ENCODE measurements at regions not wholly inside any gene's neighbourhood (a gene's known extent, or its start where the extent isn't known, plus 50 kb on each side); places are given as distances from the start of the nearest gene placed in this dataset.

GRCh38 chr1:192491804-192492554 is 83.6 kb upstream of the RGS1 start:
- H3K9me3 ChIP-seq (ENCODE audit: control insufficient read depth, insufficient read depth, low read depth, low read length): no peaks in the 10 kb centered on the region
- H3K4me3 ChIP-seq (ENCODE audit: low read depth in 2 of 2, low read length in 2 of 2): no peak overlapping the region
- DNase-seq (ENCODE audit: low read depth, low spot score) (no peak), ATAC-seq (no peak)
- in situ Hi-C loops (cut with HindIII; ENCODE audit: low pct_unique_long_range_greater_than_20kb, low sequenced_read_pairs): no loop called here
- POLR2A ChIA-PET: no interaction called here
- intact Hi-C loops (cut with micrococcal nuclease; ENCODE audit: unreplicated experiment): no loop called here
- H3K4me1 ChIP-seq (ENCODE audit: control insufficient read depth, insufficient read depth, low read length): no peaks in the 10 kb centered on the region
- CTCF ChIA-PET: no interaction called here
- no TSS peak for BruUV-seq (replicated peaks)
- no peaks in the 10 kb centered on the region for H3K27me3 ChIP-seq (ENCODE audit: control insufficient read depth, insufficient read depth, low read length)
- TF ChIP-seq SIN3A (IDR thresholded peaks at IDR 0.05; ENCODE audit: borderline replicate concordance, insufficient read depth, low read depth, low read length) (no peak), TCF7L2 (IDR thresholded peaks at IDR 0.05; ENCODE audit: low read depth, low read length) (no peak), POLR2AphosphoS5 (IDR thresholded peaks at IDR 0.05; ENCODE audit: low read depth, low read length) (no peak)
- TF ChIP-seq, protein P1, sequence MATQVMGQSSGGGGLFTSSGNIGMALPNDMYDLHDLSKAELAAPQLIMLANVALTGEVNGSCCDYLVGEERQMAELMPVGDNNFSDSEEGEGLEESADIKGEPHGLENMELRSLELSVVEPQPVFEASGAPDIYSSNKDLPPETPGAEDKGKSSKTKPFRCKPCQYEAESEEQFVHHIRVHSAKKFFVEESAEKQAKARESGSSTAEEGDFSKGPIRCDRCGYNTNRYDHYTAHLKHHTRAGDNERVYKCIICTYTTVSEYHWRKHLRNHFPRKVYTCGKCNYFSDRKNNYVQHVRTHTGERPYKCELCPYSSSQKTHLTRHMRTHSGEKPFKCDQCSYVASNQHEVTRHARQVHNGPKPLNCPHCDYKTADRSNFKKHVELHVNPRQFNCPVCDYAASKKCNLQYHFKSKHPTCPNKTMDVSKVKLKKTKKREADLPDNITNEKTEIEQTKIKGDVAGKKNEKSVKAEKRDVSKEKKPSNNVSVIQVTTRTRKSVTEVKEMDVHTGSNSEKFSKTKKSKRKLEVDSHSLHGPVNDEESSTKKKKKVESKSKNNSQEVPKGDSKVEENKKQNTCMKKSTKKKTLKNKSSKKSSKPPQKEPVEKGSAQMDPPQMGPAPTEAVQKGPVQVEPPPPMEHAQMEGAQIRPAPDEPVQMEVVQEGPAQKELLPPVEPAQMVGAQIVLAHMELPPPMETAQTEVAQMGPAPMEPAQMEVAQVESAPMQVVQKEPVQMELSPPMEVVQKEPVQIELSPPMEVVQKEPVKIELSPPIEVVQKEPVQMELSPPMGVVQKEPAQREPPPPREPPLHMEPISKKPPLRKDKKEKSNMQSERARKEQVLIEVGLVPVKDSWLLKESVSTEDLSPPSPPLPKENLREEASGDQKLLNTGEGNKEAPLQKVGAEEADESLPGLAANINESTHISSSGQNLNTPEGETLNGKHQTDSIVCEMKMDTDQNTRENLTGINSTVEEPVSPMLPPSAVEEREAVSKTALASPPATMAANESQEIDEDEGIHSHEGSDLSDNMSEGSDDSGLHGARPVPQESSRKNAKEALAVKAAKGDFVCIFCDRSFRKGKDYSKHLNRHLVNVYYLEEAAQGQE (IDR thresholded peaks at IDR 0.05; ENCODE audit: insufficient read depth in 1 of 2, low read depth in 2 of 2, low read length in 1 of 2): no peak
- TF ChIP-seq, protein P2, sequence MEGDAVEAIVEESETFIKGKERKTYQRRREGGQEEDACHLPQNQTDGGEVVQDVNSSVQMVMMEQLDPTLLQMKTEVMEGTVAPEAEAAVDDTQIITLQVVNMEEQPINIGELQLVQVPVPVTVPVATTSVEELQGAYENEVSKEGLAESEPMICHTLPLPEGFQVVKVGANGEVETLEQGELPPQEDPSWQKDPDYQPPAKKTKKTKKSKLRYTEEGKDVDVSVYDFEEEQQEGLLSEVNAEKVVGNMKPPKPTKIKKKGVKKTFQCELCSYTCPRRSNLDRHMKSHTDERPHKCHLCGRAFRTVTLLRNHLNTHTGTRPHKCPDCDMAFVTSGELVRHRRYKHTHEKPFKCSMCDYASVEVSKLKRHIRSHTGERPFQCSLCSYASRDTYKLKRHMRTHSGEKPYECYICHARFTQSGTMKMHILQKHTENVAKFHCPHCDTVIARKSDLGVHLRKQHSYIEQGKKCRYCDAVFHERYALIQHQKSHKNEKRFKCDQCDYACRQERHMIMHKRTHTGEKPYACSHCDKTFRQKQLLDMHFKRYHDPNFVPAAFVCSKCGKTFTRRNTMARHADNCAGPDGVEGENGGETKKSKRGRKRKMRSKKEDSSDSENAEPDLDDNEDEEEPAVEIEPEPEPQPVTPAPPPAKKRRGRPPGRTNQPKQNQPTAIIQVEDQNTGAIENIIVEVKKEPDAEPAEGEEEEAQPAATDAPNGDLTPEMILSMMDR (IDR thresholded peaks at IDR 0.05): no peak
- no peak overlapping the region for H3K27ac ChIP-seq (ENCODE audit: low read length)
- H3K36me3 ChIP-seq (ENCODE audit: control insufficient read depth, insufficient read depth, low read length): no peaks in the 10 kb centered on the region

- DNase-seq (ENCODE audit: low read depth, low spot score): no peak
- Histone ChIP-seq H3K9me3 (ENCODE audit: control insufficient read depth, insufficient read depth, low read depth, low read length) (no peaks in the 10 kb centered on the region), H3K27ac (ENCODE audit: low read length) (no peak overlapping the region), H3K36me3 (ENCODE audit: control insufficient read depth, insufficient read depth, low read length) (no peaks in the 10 kb centered on the region), H3K4me3 (ENCODE audit: low read depth in 2 of 2, low read length in 2 of 2) (no peak overlapping the region), H3K4me1 (ENCODE audit: control insufficient read depth, insufficient read depth, low read length) (no peaks in the 10 kb centered on the region), H3K27me3 (ENCODE audit: control insufficient read depth, insufficient read depth, low read length) (no peaks in the 10 kb centered on the region)
- ChIA-PET CTCF (no interaction called here), POLR2A (no interaction called here)
- no peak for ATAC-seq
- in situ Hi-C loops (cut with HindIII; ENCODE audit: low pct_unique_long_range_greater_than_20kb, low sequenced_read_pairs) (no loop called here), intact Hi-C loops (cut with micrococcal nuclease; ENCODE audit: unreplicated experiment) (no loop called here)
- TF ChIP-seq SIN3A (IDR thresholded peaks at IDR 0.05; ENCODE audit: borderline replicate concordance, insufficient read depth, low read depth, low read length) (no peak), TCF7L2 (IDR thresholded peaks at IDR 0.05; ENCODE audit: low read depth, low read length) (no peak), POLR2AphosphoS5 (IDR thresholded peaks at IDR 0.05; ENCODE audit: low read depth, low read length) (no peak)
- TF ChIP-seq, protein P2 (IDR thresholded peaks at IDR 0.05): no peak
- TF ChIP-seq, protein P1 (IDR thresholded peaks at IDR 0.05; ENCODE audit: insufficient read depth in 1 of 2, low read depth in 2 of 2, low read length in 1 of 2): no peak
- no TSS peak for BruUV-seq (replicated peaks)
These were observed 82.0 kb upstream of the RGS1 start for GRCh38 chr1:192493584-192493983.
